WTC11 (cell line): ENCODE measurements at regions not wholly inside any gene's neighbourhood (a gene's known extent, or its start where the extent isn't known, plus 50 kb on each side); places are given as distances from the start of the nearest gene placed in this dataset.

ENCODE experiments used
- CREM ChIP-seq: sonication (generic); formaldehyde crosslinking; IDR thresholded peaks from 2 replicates; pipeline ENCODE4 v1.8.1; 2022; ENCODE audit warnings: mild to moderate bottlenecking, missing genetic modification reagents, moderate library complexity
- CTCF ChIP-seq: fragments of 200-600 bp; IDR thresholded peaks from 2 replicates; pipeline ENCODE4 v1.8.0; 2022; ENCODE audit warnings: antibody characterized with exemption
- JUN ChIP-seq: sonication (generic); formaldehyde crosslinking; IDR thresholded peaks from 2 replicates; pipeline ENCODE4 v1.8.0; 2023; ENCODE audit warnings: mild to moderate bottlenecking, missing genetic modification reagents
- NFATC4 ChIP-seq: fragments of 250-450 bp; sonication (Bioruptor Pico); IDR thresholded peaks from 2 replicates; pipeline ENCODE4 v1.9.0; 2021; ENCODE audit warnings: mild to moderate bottlenecking
- NFE2L1 ChIP-seq: sonication (generic); formaldehyde crosslinking; IDR thresholded peaks from 2 replicates; pipeline ENCODE4 v1.8.1; 2023; ENCODE audit warnings: missing genetic modification reagents
- NR2C2 ChIP-seq: sonication (generic); formaldehyde crosslinking; IDR thresholded peaks from 2 replicates; pipeline ENCODE4 v1.8.0; 2022; ENCODE audit warnings: mild to moderate bottlenecking, missing genetic modification reagents
- SMAD3 ChIP-seq: sonication (generic); formaldehyde crosslinking; IDR thresholded peaks from 2 replicates; pipeline ENCODE4 v1.8.0; 2022; ENCODE audit warnings: missing genetic modification reagents, mild to moderate bottlenecking, borderline replicate concordance
- TF ChIP-seq, protein P1 (sequence below): sonication (generic); formaldehyde crosslinking; IDR thresholded peaks from 2 replicates; pipeline ENCODE4 v1.8.0; 2023; ENCODE audit warnings: missing genetic modification reagents
- TF ChIP-seq, protein P2 (sequence below): sonication (generic); formaldehyde crosslinking; IDR thresholded peaks from 2 replicates; pipeline ENCODE4 v1.8.1; 2022; ENCODE audit warnings: mild to moderate bottlenecking, missing genetic modification reagents, moderate library complexity, borderline replicate concordance
- TF ChIP-seq, protein P3 (sequence below): sonication (generic); formaldehyde crosslinking; IDR thresholded peaks from 2 replicates; pipeline ENCODE4 v1.8.0; 2022; ENCODE audit warnings: mild to moderate bottlenecking, missing genetic modification reagents

DNA sequence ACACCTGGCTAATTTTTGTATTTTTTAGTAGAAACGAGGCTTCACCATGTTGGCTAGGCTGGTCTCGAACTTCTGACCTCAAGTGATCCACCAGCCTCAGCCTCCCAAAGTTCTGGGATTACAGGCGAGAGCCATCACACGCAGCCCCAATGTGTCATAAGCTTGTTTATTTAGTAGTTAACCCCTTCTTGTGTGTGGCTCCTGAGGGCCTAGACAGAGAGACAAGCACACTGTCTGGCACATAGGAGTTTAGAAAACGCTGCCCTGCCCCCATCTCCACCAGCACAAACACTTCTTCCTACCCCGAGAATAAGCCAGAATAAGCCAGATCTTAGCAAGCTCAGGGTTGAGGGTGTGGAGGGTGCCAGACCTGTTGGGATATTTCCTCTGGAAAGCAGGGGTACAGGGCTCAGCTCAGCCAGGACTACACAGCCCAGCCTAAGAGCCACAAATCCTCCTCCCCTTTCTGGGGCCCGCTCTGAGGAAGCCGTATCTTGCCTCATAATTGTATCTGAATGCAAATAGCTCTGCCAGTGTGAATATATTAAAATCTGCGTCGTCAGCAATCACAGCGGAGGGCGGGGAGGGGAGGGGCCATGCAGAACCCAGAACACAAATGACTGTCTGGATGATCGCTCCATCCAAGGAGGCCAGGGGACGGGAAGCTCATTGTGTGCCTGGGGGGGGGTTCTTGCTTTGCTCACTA, 247.3 kb downstream of the MN1 start:
- TF ChIP-seq SMAD3 (CRISPR knock-in tag) (no peak), CTCF (no peak), JUN (CRISPR knock-in tag) (no peak), CREM (no peak), NR2C2 (CRISPR knock-in tag) (no peak), NFATC4 (CRISPR knock-in tag) (no peak), NFE2L1 (no peak)
- TF ChIP-seq, protein P1, sequence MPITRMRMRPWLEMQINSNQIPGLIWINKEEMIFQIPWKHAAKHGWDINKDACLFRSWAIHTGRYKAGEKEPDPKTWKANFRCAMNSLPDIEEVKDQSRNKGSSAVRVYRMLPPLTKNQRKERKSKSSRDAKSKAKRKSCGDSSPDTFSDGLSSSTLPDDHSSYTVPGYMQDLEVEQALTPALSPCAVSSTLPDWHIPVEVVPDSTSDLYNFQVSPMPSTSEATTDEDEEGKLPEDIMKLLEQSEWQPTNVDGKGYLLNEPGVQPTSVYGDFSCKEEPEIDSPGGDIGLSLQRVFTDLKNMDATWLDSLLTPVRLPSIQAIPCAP (CRISPR knock-in tag) = no peak
- TF ChIP-seq, protein P2, sequence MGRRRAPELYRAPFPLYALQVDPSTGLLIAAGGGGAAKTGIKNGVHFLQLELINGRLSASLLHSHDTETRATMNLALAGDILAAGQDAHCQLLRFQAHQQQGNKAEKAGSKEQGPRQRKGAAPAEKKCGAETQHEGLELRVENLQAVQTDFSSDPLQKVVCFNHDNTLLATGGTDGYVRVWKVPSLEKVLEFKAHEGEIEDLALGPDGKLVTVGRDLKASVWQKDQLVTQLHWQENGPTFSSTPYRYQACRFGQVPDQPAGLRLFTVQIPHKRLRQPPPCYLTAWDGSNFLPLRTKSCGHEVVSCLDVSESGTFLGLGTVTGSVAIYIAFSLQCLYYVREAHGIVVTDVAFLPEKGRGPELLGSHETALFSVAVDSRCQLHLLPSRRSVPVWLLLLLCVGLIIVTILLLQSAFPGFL (CRISPR knock-in tag) = no peak
- TF ChIP-seq, protein P3, sequence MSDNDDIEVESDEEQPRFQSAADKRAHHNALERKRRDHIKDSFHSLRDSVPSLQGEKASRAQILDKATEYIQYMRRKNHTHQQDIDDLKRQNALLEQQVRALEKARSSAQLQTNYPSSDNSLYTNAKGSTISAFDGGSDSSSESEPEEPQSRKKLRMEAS (CRISPR knock-in tag) = no peak
